H1 (cell line): ENCODE measurements at regions not wholly inside any gene's neighbourhood (a gene's known extent, or its start where the extent isn't known, plus 50 kb on each side); places are given as distances from the start of the nearest gene placed in this dataset.

ENCODE experiments used
- CTCF ChIA-PET: fragments of 300-600 bp; sonication (Branson Sonifier 250); formaldehyde crosslinking; loops from one replicate; lab custom pipeline; 2021; ENCODE audit not compliant: partially characterized antibody; lab: Charles Lee
- POLR2A ChIA-PET: fragments of 300-600 bp; sonication (Branson Sonifier 250); formaldehyde crosslinking; loops from one replicate; lab custom pipeline; 2021; ENCODE audit warnings: inconsistent platforms; ENCODE audit not compliant: partially characterized antibody; lab: Charles Lee
- DNase-seq, 2 experiments: peaks; one replicate each; pipeline versions ENCODE4 v3.0.0 to v3.0.0-alpha.2; 2010 to 2022; ENCODE audit warnings: low spot score in 2 of 2, low read depth in 1 of 2, mixed read lengths in 1 of 2
- FAIRE-seq: peaks from 2 replicates; lab custom pipeline; 2011; peaks lifted over from hg19 to GRCh38; lab: Jason Lieb, UNC
- H2AFZ ChIP-seq: 2 replicates; pipeline ENCODE4 v1.8.1; 2012; ENCODE audit warnings: low read length, inconsistent platforms
- H2AK5ac ChIP-seq: 2 replicates; pipeline ENCODE4 v1.6.1; 2013; ENCODE audit warnings: low read depth, low read length
- H2BK120ac ChIP-seq: replicated peaks from 2 replicates; pipeline ENCODE3; 2013; ENCODE audit warnings: low read depth, low read length, inconsistent platforms
- H2BK12ac ChIP-seq: 2 replicates; pipeline ENCODE4 v1.6.1; 2013; ENCODE audit warnings: low read depth, low read length
- H2BK15ac ChIP-seq: 2 replicates; pipeline ENCODE4 v1.6.1; 2013; ENCODE audit warnings: low read length
- H2BK20ac ChIP-seq: 2 replicates; pipeline ENCODE4 v1.6.1; 2013; ENCODE audit warnings: low read length
- H2BK5ac ChIP-seq: 2 replicates; pipeline ENCODE4 v1.6.1; 2013; ENCODE audit warnings: low read depth, low read length
- H3K14ac ChIP-seq: 2 replicates; pipeline ENCODE4 v1.6.1; 2013; ENCODE audit warnings: inconsistent platforms; ENCODE audit not compliant: insufficient read length
- H3K18ac ChIP-seq: 2 replicates; pipeline ENCODE4 v1.6.1; 2013; ENCODE audit warnings: low read length; ENCODE audit errors: extremely low read depth
- H3K23ac ChIP-seq: 2 replicates; pipeline ENCODE4 v1.6.1; 2013; ENCODE audit warnings: inconsistent platforms; ENCODE audit not compliant: insufficient read length
- H3K23me2 ChIP-seq: 2 replicates; pipeline ENCODE4 v1.6.1; 2013; ENCODE audit warnings: low read depth, low read length
- H3K27ac ChIP-seq: 2 replicates; pipeline ENCODE4 v1.6.1; 2011; ENCODE audit warnings: low read depth, low read length, inconsistent platforms
- H3K27me3 ChIP-seq, 4 experiments: replicated peaks in 1 of 4; 1 replicate in 1 of 4; 2 replicates in 3 of 4; pipeline versions ENCODE4 v1.6.1 to v1.8.1; 2011 to 2013; ENCODE audit warnings: low read length in 3 of 4, mild to moderate bottlenecking in 3 of 4, inconsistent platforms in 2 of 4, mixed read lengths in 2 of 4, moderate library complexity in 1 of 4; ENCODE audit not compliant: control insufficient read depth in 3 of 4, insufficient read depth in 3 of 4; ENCODE audit errors: extremely low read depth in 1 of 4
- H3K36me3 ChIP-seq, 4 experiments: 2 replicates each; pipeline versions ENCODE4 v1.6.1 to v1.8.1; 2011 to 2013; ENCODE audit warnings: mild to moderate bottlenecking in 4 of 4, low read length in 3 of 4, moderate library complexity in 2 of 4, control low read depth in 1 of 4, inconsistent platforms in 1 of 4; ENCODE audit not compliant: insufficient read depth in 4 of 4, control insufficient read depth in 2 of 4
- H3K4ac ChIP-seq: replicated peaks from 2 replicates; pipeline ENCODE3; 2013; ENCODE audit warnings: low read length, low read depth, mixed read lengths, inconsistent platforms; ENCODE audit not compliant: insufficient read length
- H3K4me1 ChIP-seq, 4 experiments: replicated peaks in 1 of 4; 1 replicate in 1 of 4; 2 replicates in 3 of 4; pipeline versions ENCODE4 v1.6.1 to v1.8.1; 2011 to 2013; ENCODE audit warnings: low read length in 3 of 4, inconsistent platforms in 2 of 4, mixed read lengths in 1 of 4; ENCODE audit not compliant: insufficient read depth in 4 of 4, control insufficient read depth in 3 of 4
- H3K4me2 ChIP-seq, 2 experiments: 2 replicates each; pipeline versions ENCODE4 v1.6.1 to v1.8.1; 2011 to 2013; ENCODE audit warnings: low read depth in 2 of 2, low read length in 2 of 2, control low read depth in 1 of 2, inconsistent platforms in 1 of 2, mild to moderate bottlenecking in 1 of 2; ENCODE audit not compliant: insufficient read depth in 1 of 2
- H3K4me3 ChIP-seq, 4 experiments: fragments of 200-600, 300-600 bp in 1 of 4; sonication (generic), shearing (Covaris generic), sonication (Bioruptor Twin) in 1 of 4; 2 replicates each; pipeline versions ENCODE4 v1.5.1 to v1.8.1; 2011 to 2016; ENCODE audit warnings: low read length in 4 of 4, low read depth in 3 of 4, control low read depth in 2 of 4, inconsistent platforms in 2 of 4, mild to moderate bottlenecking in 2 of 4, mixed read lengths in 1 of 4, moderate library complexity in 1 of 4; ENCODE audit not compliant: insufficient read depth in 2 of 4; ENCODE audit errors: extremely low read depth in 1 of 4
- H3K56ac ChIP-seq: replicated peaks from 2 replicates; pipeline ENCODE3; 2013; ENCODE audit warnings: low read depth, mild to moderate bottlenecking, mixed read lengths, low read length, inconsistent platforms; ENCODE audit not compliant: insufficient read length
- H3K79me1 ChIP-seq: 2 replicates; pipeline ENCODE4 v1.6.1; 2013; ENCODE audit warnings: low read depth, low read length, control low read depth
- H3K79me2 ChIP-seq, 2 experiments: 2 replicates each; pipeline versions ENCODE4 v1.6.1 to v1.8.1; 2012 to 2013; ENCODE audit warnings: low read length in 2 of 2, mild to moderate bottlenecking in 2 of 2, inconsistent platforms in 1 of 2; ENCODE audit not compliant: insufficient read depth in 2 of 2, control insufficient read depth in 1 of 2
- H3K9ac ChIP-seq, 4 experiments: replicated peaks in 1 of 4; 1 replicate in 1 of 4; 2 replicates in 3 of 4; pipeline versions ENCODE4 v1.6.1 to v1.8.1; 2011 to 2013; ENCODE audit warnings: low read depth in 3 of 4, low read length in 3 of 4, control low read depth in 2 of 4, mild to moderate bottlenecking in 2 of 4, moderate library complexity in 2 of 4, inconsistent platforms in 1 of 4; ENCODE audit errors: extremely low read depth in 1 of 4
- H3K9me3 ChIP-seq, 2 experiments: 2 replicates each; pipeline versions ENCODE4 v1.6.1 to v1.8.1; 2012 to 2013; ENCODE audit warnings: mild to moderate bottlenecking in 2 of 2, moderate library complexity in 2 of 2, control low read depth in 1 of 2, inconsistent platforms in 1 of 2, low read depth in 1 of 2, low read length in 1 of 2, mixed read lengths in 1 of 2; ENCODE audit not compliant: insufficient read depth in 2 of 2
- H4K20me1 ChIP-seq, 2 experiments: replicated peaks in 1 of 2; 2 replicates each; pipeline versions ENCODE3 to v1.8.1; 2011 to 2013; ENCODE audit warnings: inconsistent platforms in 2 of 2, low read length in 2 of 2, mild to moderate bottlenecking in 1 of 2; ENCODE audit not compliant: insufficient read depth in 2 of 2, control insufficient read depth in 1 of 2
- H4K5ac ChIP-seq: 2 replicates; pipeline ENCODE4 v1.6.1; 2013; ENCODE audit warnings: low read length, low read depth, mixed read lengths, inconsistent platforms; ENCODE audit not compliant: insufficient read length
- H4K8ac ChIP-seq: 2 replicates; pipeline ENCODE4 v1.8.0; 2013; ENCODE audit warnings: mild to moderate bottlenecking, moderate library complexity, low read length, inconsistent platforms; ENCODE audit not compliant: insufficient read depth; ENCODE audit errors: extremely low read depth
- H4K91ac ChIP-seq: replicated peaks from 2 replicates; pipeline ENCODE3; 2013; ENCODE audit warnings: low read length, mixed read lengths, inconsistent platforms; ENCODE audit not compliant: insufficient read length
- POLR2A ChIP-seq, 2 experiments: IDR thresholded peaks; 1 replicate in 1 of 2; 2 replicates in 1 of 2; pipeline ENCODE4 v1.6.1; 2011; ENCODE audit warnings: low read depth in 2 of 2, low read length in 2 of 2, mild to moderate bottlenecking in 2 of 2; ENCODE audit errors: control extremely low read depth in 1 of 2
- RAD21 ChIP-seq, 2 experiments: IDR thresholded peaks in 1 of 2; conservative IDR thresholded peaks in 1 of 2; 2 replicates each; pipeline ENCODE4 v1.6.1; 2011; ENCODE audit warnings: low read depth in 2 of 2, low read length in 2 of 2, improper control_type of control experiment in 1 of 2, inconsistent platforms in 1 of 2, mild to moderate bottlenecking in 1 of 2, moderate library complexity in 1 of 2
- RNF2 ChIP-seq: fragments of 200-900, 300-1000 bp; sonication (generic); IDR thresholded peaks from 2 replicates; pipeline ENCODE4 v1.7.1; 2016; ENCODE audit warnings: borderline replicate concordance, low read depth, mild to moderate bottlenecking, antibody characterized with exemption, low read length; ENCODE audit not compliant: poor library complexity, severe bottlenecking; ENCODE audit errors: missing control alignments
- TBP ChIP-seq: IDR thresholded peaks from 2 replicates; pipeline ENCODE4 v1.6.1; 2011; ENCODE audit warnings: low read depth, low read length, improper control_type of control experiment
- WGBS, 2 experiments: shearing (Covaris generic) in 1 of 2; methylation state at CpG; one replicate each; pipeline versions ENCODE4 v1.1.6 to v1.1.7; 2013 to 2015; ENCODE audit warnings: low lambda C conversion rate in 2 of 2, mixed read lengths in 2 of 2, inconsistent platforms in 1 of 2, low coverage in 1 of 2, missing lambda C conversion rate in 1 of 2; ENCODE audit not compliant: insufficient replicate concordance in 2 of 2, insufficient coverage in 1 of 2, insufficient read length in 1 of 2; ENCODE audit errors: extremely low coverage in 1 of 2, missing lambda C conversion rate in 1 of 2; 5-methylcytosine and 5-hydroxymethylcytosine counted together

DNA sequence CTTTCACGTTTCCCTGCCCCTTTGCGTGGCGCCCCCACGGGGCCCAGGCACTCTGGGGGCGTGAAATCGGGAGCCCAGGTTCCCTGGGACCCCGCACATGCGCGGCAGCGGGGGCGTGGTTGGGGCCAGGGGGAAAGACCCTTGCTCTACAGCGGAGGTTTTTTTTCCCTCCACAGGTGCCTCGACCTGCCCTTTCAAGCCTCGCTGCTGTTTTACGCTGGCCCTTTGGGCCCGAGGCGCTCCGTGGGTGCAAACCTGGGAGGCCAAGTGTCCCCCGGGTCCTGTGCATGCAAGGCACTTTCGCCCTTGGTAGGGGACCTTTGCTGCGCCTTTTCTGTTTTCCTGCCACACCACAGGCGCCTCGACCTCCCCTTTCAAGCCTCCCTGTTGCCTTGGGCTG lies 329.8 kb downstream of the ALG10 start:
- Histone ChIP-seq H3K9me3 (peaks cover 51 to 100% of the 10 kb centered on the region in 2 experiments), H3K4ac (no peak overlapping the region), H3K79me1 (no peaks in the 10 kb centered on the region), H3K4me2 (no peak overlapping the region), H3K36me3 (no peaks in the 10 kb centered on the region), H3K27me3 (no peaks in the 10 kb centered on the region), H4K20me1 (no peaks in the 10 kb centered on the region), H3K9ac (no peak overlapping the region), H3K4me1 (no peaks in the 10 kb centered on the region), H3K14ac (no peak overlapping the region), H3K23me2 (no peaks in the 10 kb centered on the region), H4K8ac (no peak overlapping the region), H3K4me3 (no peak overlapping the region), H2BK15ac (no peak overlapping the region), H2AFZ (no peak overlapping the region), H2BK5ac (no peak overlapping the region), H2AK5ac (no peak overlapping the region), H3K27ac (no peak overlapping the region), H3K56ac (no peak overlapping the region), H4K5ac (no peak overlapping the region), H3K18ac (no peak overlapping the region), H3K23ac (no peak overlapping the region), H2BK120ac (no peak overlapping the region), H3K79me2 (no peaks in the 10 kb centered on the region), H2BK20ac (no peak overlapping the region), H2BK12ac (no peak overlapping the region), H4K91ac (no peak overlapping the region)
- no peak for DNase-seq
- TF ChIP-seq RAD21 (IDR thresholded peaks at IDR 0.05 in 1 of 2, conservative IDR thresholded peaks at IDR 0.05 in 1 of 2; ENCODE audit: low read depth in 2 of 2, low read length in 2 of 2) (no peak), POLR2A (IDR thresholded peaks at IDR 0.05; ENCODE audit: control extremely low read depth in 1 of 2, low read depth in 2 of 2, low read length in 2 of 2) (no peak), TBP (no peak), RNF2 (no peak)
- POLR2A ChIA-PET = no interaction called here
- 94% methylated on average over 21 of the region's 23 CpGs; no CpG with 5 or more reads in 1 of the 2 experiments for WGBS, 2 experiments
- CTCF ChIA-PET = no interaction called here
- no peak for FAIRE-seq
